SK-N-SH treated with all-trans-retinoic acid at 6 μM for 48 hours (cell line): ENCODE measurements at regions not wholly inside any gene's neighbourhood (a gene's known extent, or its start where the extent isn't known, plus 50 kb on each side); places are given as distances from the start of the nearest gene placed in this dataset.

Experiments used
- ARNTL ChIP-seq: fragments of 450-650 bp; formaldehyde crosslinking; IDR thresholded peaks from 2 replicates; pipeline ENCODE4 v1.5.0; 2020; ENCODE audit warnings: low read depth, mild to moderate bottlenecking, moderate library complexity, borderline replicate concordance
- BACH2 ChIP-seq: fragments of 250-450 bp; sonication (Bioruptor Pico); IDR thresholded peaks from 2 replicates; pipeline ENCODE4 v1.9.0; 2021; ENCODE audit warnings: mild to moderate bottlenecking, borderline replicate concordance
- CREB5 ChIP-seq: fragments of 250-450 bp; sonication (Bioruptor Pico); IDR thresholded peaks from 2 replicates; pipeline ENCODE4 v1.5.1; 2020; ENCODE audit warnings: low read depth, mild to moderate bottlenecking, moderate library complexity
- CSDC2 ChIP-seq: fragments of 250-450 bp; sonication (Bioruptor Pico); IDR thresholded peaks from 2 replicates; pipeline ENCODE4 v1.5.0; 2020; ENCODE audit warnings: mild to moderate bottlenecking, moderate library complexity
- GLIS3 ChIP-seq: fragments of 250-450 bp; sonication (Bioruptor Pico); IDR thresholded peaks from 2 replicates; pipeline ENCODE4 v1.5.0; 2020; ENCODE audit warnings: mild to moderate bottlenecking, moderate library complexity
- OSR1 ChIP-seq: fragments of 250-450 bp; sonication (Bioruptor Pico); IDR thresholded peaks from 2 replicates; pipeline ENCODE4 v1.8.0; 2022; ENCODE audit warnings: moderate library complexity, mild to moderate bottlenecking, inconsistent platforms
- RARB ChIP-seq: fragments of 250-450 bp; sonication (Bioruptor Pico); IDR thresholded peaks from 2 replicates; pipeline ENCODE4 v1.8.0; 2021; ENCODE audit warnings: mild to moderate bottlenecking, moderate library complexity
- TCF4 ChIP-seq: fragments of 250-450 bp; sonication (Bioruptor Pico); IDR thresholded peaks from 2 replicates; pipeline ENCODE4 v1.8.0; 2021; ENCODE audit warnings: mild to moderate bottlenecking, moderate library complexity, borderline replicate concordance
- TSHZ2 ChIP-seq: fragments of 250-450 bp; sonication (Bioruptor Pico); IDR thresholded peaks from 2 replicates; pipeline ENCODE4 v1.5.0; 2020; ENCODE audit warnings: mild to moderate bottlenecking, moderate library complexity
- ZC3H10 ChIP-seq: fragments of 250-450 bp; sonication (Bioruptor Pico); IDR thresholded peaks from 2 replicates; pipeline ENCODE4 v1.5.1; 2021; ENCODE audit warnings: mild to moderate bottlenecking, moderate library complexity
- ZFP3 ChIP-seq: fragments of 250-450 bp; sonication (Bioruptor Pico); IDR thresholded peaks from 2 replicates; pipeline ENCODE4 v1.5.0; 2020; ENCODE audit warnings: mild to moderate bottlenecking, moderate library complexity
- ZNF565 ChIP-seq: fragments of 450-650 bp; formaldehyde crosslinking; conservative IDR thresholded peaks from 2 replicates; pipeline ENCODE4 v1.5.0; 2020; ENCODE audit warnings: low read depth, mild to moderate bottlenecking, moderate library complexity
- ZNF70 ChIP-seq: fragments of 450-650 bp; formaldehyde crosslinking; IDR thresholded peaks from 2 replicates; pipeline ENCODE4 v1.5.0; 2020; ENCODE audit warnings: mild to moderate bottlenecking, moderate library complexity

GRCh38 chr10:105643660-105644059, 1002.6 kb downstream of the SORCS3 start:
- TF ChIP-seq CREB5 = no peak
- no peak for TF ChIP-seq GLIS3 (CRISPR knock-in tag)
- TF ChIP-seq ZFP3 (CRISPR knock-in tag) = no peak
- TF ChIP-seq TSHZ2 = no peak
- no peak for TF ChIP-seq CSDC2 (CRISPR knock-in tag)
- TF ChIP-seq BACH2 (CRISPR knock-in tag) = no peak
- TF ChIP-seq TCF4 (CRISPR knock-in tag) = no peak
- TF ChIP-seq ZNF70 (CRISPR knock-in tag) = no peak
- TF ChIP-seq ARNTL (CRISPR knock-in tag) = no peak
- TF ChIP-seq RARB = no peak
- no peak for TF ChIP-seq ZNF565 (CRISPR knock-in tag)
- no peak for TF ChIP-seq OSR1 (CRISPR knock-in tag)
- no peak for TF ChIP-seq ZC3H10 (CRISPR knock-in tag)
